ENCODE measurements at regions not wholly inside any gene's neighbourhood (a gene's known extent, or its start where the extent isn't known, plus 50 kb on each side); places are given as distances from the start of the nearest gene placed in this dataset.

DNA sequence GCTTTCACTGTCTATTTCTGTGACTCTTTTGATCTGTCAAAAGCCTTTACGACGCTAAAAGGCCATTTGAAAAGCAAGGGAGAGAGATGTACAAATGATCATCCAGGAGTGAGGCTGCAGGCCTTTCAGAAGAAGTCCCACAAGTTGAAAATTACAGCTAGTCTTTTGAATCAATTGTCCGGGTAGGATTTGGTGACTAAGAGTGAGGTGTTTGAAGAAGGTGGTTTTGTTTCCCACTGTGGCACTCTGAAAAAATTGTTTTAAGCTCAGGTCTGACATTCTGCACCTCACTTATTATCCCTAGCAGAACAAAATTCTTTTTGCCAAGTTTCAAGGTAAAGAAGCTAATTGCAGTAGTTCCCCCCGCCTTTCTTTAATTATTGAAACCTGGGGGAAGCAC lies 50.8 kb upstream of the TMEM108 start:
- peaks cover 5% of the 10 kb centered on the region for H3K9me3 Mint-ChIP-seq (ENCODE audit: low read depth)
- H3K27ac Mint-ChIP-seq = no peak overlapping the region
- H3K4me1 Mint-ChIP-seq (ENCODE audit: low read depth) = no peaks in the 10 kb centered on the region
- no peaks in the 10 kb centered on the region for H3K36me3 Mint-ChIP-seq (ENCODE audit: insufficient read depth)
- no peak overlapping the region for H3K4me3 Mint-ChIP-seq (ENCODE audit: low read depth)
- DNase-seq (ENCODE audit: low spot score, unreplicated experiment) = no peak
- TF ChIP-seq, protein P1, sequence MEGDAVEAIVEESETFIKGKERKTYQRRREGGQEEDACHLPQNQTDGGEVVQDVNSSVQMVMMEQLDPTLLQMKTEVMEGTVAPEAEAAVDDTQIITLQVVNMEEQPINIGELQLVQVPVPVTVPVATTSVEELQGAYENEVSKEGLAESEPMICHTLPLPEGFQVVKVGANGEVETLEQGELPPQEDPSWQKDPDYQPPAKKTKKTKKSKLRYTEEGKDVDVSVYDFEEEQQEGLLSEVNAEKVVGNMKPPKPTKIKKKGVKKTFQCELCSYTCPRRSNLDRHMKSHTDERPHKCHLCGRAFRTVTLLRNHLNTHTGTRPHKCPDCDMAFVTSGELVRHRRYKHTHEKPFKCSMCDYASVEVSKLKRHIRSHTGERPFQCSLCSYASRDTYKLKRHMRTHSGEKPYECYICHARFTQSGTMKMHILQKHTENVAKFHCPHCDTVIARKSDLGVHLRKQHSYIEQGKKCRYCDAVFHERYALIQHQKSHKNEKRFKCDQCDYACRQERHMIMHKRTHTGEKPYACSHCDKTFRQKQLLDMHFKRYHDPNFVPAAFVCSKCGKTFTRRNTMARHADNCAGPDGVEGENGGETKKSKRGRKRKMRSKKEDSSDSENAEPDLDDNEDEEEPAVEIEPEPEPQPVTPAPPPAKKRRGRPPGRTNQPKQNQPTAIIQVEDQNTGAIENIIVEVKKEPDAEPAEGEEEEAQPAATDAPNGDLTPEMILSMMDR (IDR thresholded peaks at IDR 0.05; ENCODE audit: unreplicated experiment) = no peak
- no peaks in the 10 kb centered on the region for H3K27me3 Mint-ChIP-seq

DNA sequence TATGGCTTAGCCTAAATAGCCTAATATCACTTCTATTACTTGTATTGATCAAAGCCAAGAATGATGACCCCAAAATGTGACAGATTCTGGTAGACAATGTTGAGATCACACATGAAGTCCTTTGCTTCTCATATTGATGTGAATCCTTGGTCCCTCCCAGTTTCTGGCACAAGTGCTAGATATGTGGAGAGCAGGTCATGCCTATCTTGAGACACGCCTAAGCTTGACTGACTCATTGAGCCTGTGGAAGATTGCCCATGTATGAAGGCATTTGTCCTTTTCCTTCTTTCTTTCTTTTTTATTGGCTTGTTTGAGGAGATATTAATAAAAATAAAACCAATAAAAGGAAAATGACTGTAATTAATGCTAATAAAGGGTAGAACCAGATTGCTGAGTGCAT lies 54.0 kb upstream of the TMEM108 start:
- Mint-ChIP-seq H3K36me3 (ENCODE audit: insufficient read depth) (no peaks in the 10 kb centered on the region), H3K9me3 (ENCODE audit: low read depth) (peaks cover 5% of the 10 kb centered on the region), H3K27me3 (no peaks in the 10 kb centered on the region), H3K27ac (no peak overlapping the region), H3K4me1 (ENCODE audit: low read depth) (no peaks in the 10 kb centered on the region), H3K4me3 (ENCODE audit: low read depth) (no peak overlapping the region)
- TF ChIP-seq, protein P1 (IDR thresholded peaks at IDR 0.05; ENCODE audit: unreplicated experiment) = no peak
- DNase-seq (ENCODE audit: low spot score, unreplicated experiment) = no peak

DNA sequence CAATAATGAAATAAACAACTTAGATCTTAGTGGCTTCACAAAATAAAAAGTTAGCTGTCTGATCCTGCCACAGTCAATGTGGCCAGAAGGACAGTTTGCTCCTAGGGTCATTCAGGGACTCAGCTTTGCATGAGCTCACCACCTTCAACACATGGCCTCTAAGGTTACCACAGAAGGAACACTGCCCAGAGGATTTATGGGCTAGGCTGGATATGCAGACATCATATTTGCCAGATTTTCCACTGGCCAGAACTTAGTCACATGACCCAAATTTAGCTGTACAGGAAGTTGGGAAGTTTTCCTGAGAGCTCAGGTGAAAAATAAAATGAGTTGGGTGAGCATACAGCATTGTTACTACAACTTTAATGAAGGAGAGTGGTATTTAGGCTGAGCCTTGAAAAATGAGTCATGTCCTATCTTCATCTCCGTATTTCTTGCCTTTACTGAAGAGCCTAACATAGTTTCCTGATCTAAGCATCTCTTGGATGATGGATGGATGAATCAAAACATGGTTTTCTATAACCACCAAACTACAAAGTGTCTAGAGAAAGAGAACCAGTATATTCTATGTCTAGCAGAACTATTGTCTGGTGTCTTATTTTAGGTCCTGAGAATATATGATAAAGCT lies 54.9 kb upstream of the TMEM108 start:
- no peak for DNase-seq (ENCODE audit: low spot score, unreplicated experiment)
- Mint-ChIP-seq H3K27ac (no peak overlapping the region), H3K27me3 (no peaks in the 10 kb centered on the region), H3K4me1 (ENCODE audit: low read depth) (no peaks in the 10 kb centered on the region), H3K9me3 (ENCODE audit: low read depth) (peaks cover 5% of the 10 kb centered on the region), H3K36me3 (ENCODE audit: insufficient read depth) (no peaks in the 10 kb centered on the region), H3K4me3 (ENCODE audit: low read depth) (no peak overlapping the region)
- TF ChIP-seq, protein P1 (IDR thresholded peaks at IDR 0.05; ENCODE audit: unreplicated experiment) = no peak

DNA sequence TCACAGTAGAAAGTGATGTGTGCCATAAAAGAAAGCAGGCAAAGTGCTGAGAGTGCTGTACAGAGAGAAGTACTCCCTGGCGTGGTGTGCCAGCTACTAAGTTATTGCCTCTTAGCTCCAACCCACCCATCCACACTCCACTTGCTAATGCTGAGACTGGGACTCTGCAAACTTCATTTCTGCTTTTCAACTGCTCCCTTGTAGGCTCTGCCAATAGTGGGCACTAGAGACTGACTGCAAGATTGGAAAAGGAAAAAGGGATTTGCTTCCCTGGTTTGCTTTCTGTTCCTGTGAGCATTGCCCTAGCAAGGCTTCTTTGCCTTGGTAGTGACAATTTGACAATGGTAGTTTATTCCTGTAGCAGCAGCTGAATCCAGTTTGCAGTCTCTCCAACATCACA lies 56.5 kb upstream of the TMEM108 start:
- TF ChIP-seq, protein P1 (IDR thresholded peaks at IDR 0.05; ENCODE audit: unreplicated experiment) = no peak
- no peak overlapping the region for H3K27ac Mint-ChIP-seq
- no peak overlapping the region for H3K4me3 Mint-ChIP-seq (ENCODE audit: low read depth)
- H3K27me3 Mint-ChIP-seq = no peaks in the 10 kb centered on the region
- H3K36me3 Mint-ChIP-seq (ENCODE audit: insufficient read depth) = no peaks in the 10 kb centered on the region
- no peak for DNase-seq (ENCODE audit: low spot score, unreplicated experiment)
- H3K4me1 Mint-ChIP-seq (ENCODE audit: low read depth) = no peaks in the 10 kb centered on the region
- peaks cover 5% of the 10 kb centered on the region for H3K9me3 Mint-ChIP-seq (ENCODE audit: low read depth)

DNA sequence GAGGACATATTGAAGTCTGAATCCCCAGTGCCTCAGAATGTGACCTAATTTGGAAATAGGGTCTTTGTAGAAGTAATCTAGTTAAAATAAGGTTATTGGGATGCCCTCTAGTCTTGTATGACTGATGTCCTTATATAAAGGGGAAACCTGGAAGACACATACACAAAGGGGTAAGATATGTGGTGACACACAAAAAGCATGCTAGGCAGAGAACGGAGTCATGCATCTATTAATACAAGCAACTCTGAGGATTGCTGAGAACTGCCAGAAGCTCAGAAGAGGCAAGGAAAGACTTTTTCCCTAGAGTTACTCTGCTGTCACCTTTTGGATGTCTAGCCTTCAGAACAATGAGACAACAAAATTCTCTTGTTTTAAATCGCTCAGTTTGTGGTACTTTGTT lies 58.1 kb upstream of the TMEM108 start:
- Mint-ChIP-seq H3K27me3 (no peaks in the 10 kb centered on the region), H3K36me3 (ENCODE audit: insufficient read depth) (no peaks in the 10 kb centered on the region), H3K4me3 (ENCODE audit: low read depth) (no peak overlapping the region), H3K4me1 (ENCODE audit: low read depth) (no peaks in the 10 kb centered on the region), H3K27ac (no peak overlapping the region), H3K9me3 (ENCODE audit: low read depth) (no peaks in the 10 kb centered on the region)
- TF ChIP-seq, protein P1 (IDR thresholded peaks at IDR 0.05; ENCODE audit: unreplicated experiment) = no peak
- DNase-seq (ENCODE audit: low spot score, unreplicated experiment) = no peak

All from progenitor cell of endocrine pancreas (in vitro differentiated cells).